Endothelial cell of umbilical vein (primary cell): ENCODE measurements at regions not wholly inside any gene's neighbourhood (a gene's known extent, or its start where the extent isn't known, plus 50 kb on each side); places are given as distances from the start of the nearest gene placed in this dataset.

ENCODE experiments used
- BruUV-seq: library from RNA; stranded (reverse); fragments of 400-500 nt; replicated peaks from 2 replicates; lab custom pipeline; 2021; lab: Mats Ljungman, UMichigan
- CTCF ChIA-PET: fragments of 300-600, 350-600 bp; sonication (Branson Sonifier 250); formaldehyde crosslinking; loops from one replicate; lab custom pipeline; 2021; ENCODE audit warnings: antibody characterized with exemption, inconsistent platforms; lab: Charles Lee
- POLR2A ChIA-PET: fragments of 300-600, 350-600 bp; sonication (Branson Sonifier 250); formaldehyde crosslinking; loops from one replicate; lab custom pipeline; 2021; ENCODE audit warnings: antibody characterized with exemption, inconsistent platforms; lab: Charles Lee
- DNase-seq: peaks from one replicate; pipeline ENCODE4 v3.0.0-alpha.2; 2011; ENCODE audit warnings: low read depth, low spot score
- FAIRE-seq: peaks from 2 replicates; lab custom pipeline; 2011; peaks lifted over from hg19 to GRCh38; lab: Jason Lieb, UNC
- H2AFZ ChIP-seq: 2 replicates; pipeline ENCODE4 v1.6.0; 2012; ENCODE audit warnings: low read depth, low read length, control low read depth, inconsistent platforms
- H3K27ac ChIP-seq: 2 replicates; pipeline ENCODE4 v1.5.1; 2011; ENCODE audit warnings: low read depth, mild to moderate bottlenecking, control low read depth, low read length, moderate library complexity; ENCODE audit not compliant: insufficient read depth
- H3K27me3 ChIP-seq, 2 experiments: 2 replicates each; pipeline versions ENCODE4 v1.6.0 to v1.6.1; 2011; ENCODE audit warnings: low read length in 2 of 2, mixed read lengths in 1 of 2; ENCODE audit not compliant: control insufficient read depth in 2 of 2, insufficient read depth in 2 of 2
- H3K36me3 ChIP-seq, 2 experiments: 2 replicates in 1 of 2; 3 replicates in 1 of 2; pipeline ENCODE4 v1.5.1; 2011; ENCODE audit warnings: low read length in 2 of 2, mild to moderate bottlenecking in 1 of 2, moderate library complexity in 1 of 2; ENCODE audit not compliant: control insufficient read depth in 2 of 2, insufficient read depth in 2 of 2; ENCODE audit errors: extremely low read depth in 1 of 2
- H3K4me1 ChIP-seq: 3 replicates; pipeline ENCODE4 v1.5.1; 2011; ENCODE audit warnings: mild to moderate bottlenecking, low read length; ENCODE audit not compliant: control insufficient read depth, insufficient read depth; ENCODE audit errors: extremely low read depth
- H3K4me2 ChIP-seq: 2 replicates; pipeline ENCODE4 v1.6.1; 2011; ENCODE audit warnings: low read length, control low read depth, mixed read lengths; ENCODE audit not compliant: insufficient read depth
- H3K4me3 ChIP-seq, 3 experiments: fragments of 200-600 bp in 1 of 3; sonication (generic), shearing (Covaris generic) in 1 of 3; replicated peaks in 1 of 3; 2 replicates each; pipeline ENCODE4 v1.5.1; 2011 to 2016; ENCODE audit warnings: control low read depth in 3 of 3, low read length in 3 of 3, mild to moderate bottlenecking in 2 of 3, inconsistent platforms in 1 of 3, low read depth in 1 of 3, moderate library complexity in 1 of 3; ENCODE audit not compliant: insufficient read depth in 1 of 3
- H3K79me2 ChIP-seq: 2 replicates; pipeline ENCODE4 v1.6.0; 2012; ENCODE audit warnings: low read length, inconsistent platforms; ENCODE audit not compliant: control insufficient read depth, insufficient read depth
- H3K9ac ChIP-seq: replicated peaks from 2 replicates; pipeline ENCODE3; 2011; ENCODE audit warnings: low read length, control low read depth; ENCODE audit not compliant: insufficient read depth; ENCODE audit errors: extremely low read depth
- H3K9me1 ChIP-seq: replicated peaks from 3 replicates; pipeline ENCODE4 v1.6.0; 2011; ENCODE audit warnings: mild to moderate bottlenecking, low read length; ENCODE audit not compliant: control insufficient read depth, insufficient read depth; ENCODE audit errors: extremely low read depth
- H3K9me3 ChIP-seq: replicated peaks from 2 replicates; pipeline ENCODE4 v1.5.1; 2012; ENCODE audit warnings: low read length, inconsistent platforms; ENCODE audit not compliant: control insufficient read depth, insufficient read depth
- H4K20me1 ChIP-seq: replicated peaks from 2 replicates; pipeline ENCODE3; 2011; ENCODE audit warnings: mild to moderate bottlenecking, low read length; ENCODE audit not compliant: control insufficient read depth, insufficient read depth; ENCODE audit errors: extremely low read depth
- EZH2 ChIP-seq: IDR thresholded peaks from 2 replicates; pipeline ENCODE4 v1.6.1; 2012; ENCODE audit warnings: borderline replicate concordance, low read depth, mild to moderate bottlenecking, moderate library complexity, low read length, inconsistent platforms; ENCODE audit not compliant: severe bottlenecking
- FOS ChIP-seq: IDR thresholded peaks from 2 replicates; pipeline ENCODE4 v1.6.1; 2011; ENCODE audit warnings: mild to moderate bottlenecking, low read length, moderate library complexity, borderline replicate concordance; ENCODE audit not compliant: insufficient read depth
- GATA2 ChIP-seq: IDR thresholded peaks from 2 replicates; pipeline ENCODE4 v1.7.0; 2011; ENCODE audit warnings: low read depth, mild to moderate bottlenecking, moderate library complexity, mixed read lengths, low read length; ENCODE audit not compliant: insufficient read length, insufficient read depth
- JUN ChIP-seq: IDR thresholded peaks from 2 replicates; pipeline ENCODE4 v1.6.1; 2011; ENCODE audit warnings: borderline replicate concordance, low read depth; ENCODE audit not compliant: insufficient read length, insufficient read depth
- MAX ChIP-seq: IDR thresholded peaks from 2 replicates; pipeline ENCODE4 v1.6.1; 2011; ENCODE audit not compliant: insufficient read depth, insufficient read length
- MYC ChIP-seq: IDR thresholded peaks from one replicate; pipeline ENCODE4 v1.6.1; 2011; ENCODE audit warnings: mild to moderate bottlenecking, low read depth, low read length
- POLR2A ChIP-seq: IDR thresholded peaks from 2 replicates; pipeline ENCODE4 v1.6.1; 2012; ENCODE audit warnings: low read depth, mild to moderate bottlenecking, control low read depth, low read length
- POLR2AphosphoS5 ChIP-seq: IDR thresholded peaks from 2 replicates; pipeline ENCODE4 v1.6.1; 2012; ENCODE audit warnings: low read depth, mild to moderate bottlenecking, control low read depth, low read length, moderate library complexity; ENCODE audit not compliant: insufficient read depth
- dilution Hi-C: fragments of 300-500 bp; cut with MboI; formaldehyde crosslinking; loops from one replicate; pipeline ENCODE4 v1.15.0; 2019; ENCODE audit warnings: low sequenced_read_pairs; ENCODE audit not compliant: extremely low pct_ligation_motif_present
- intact Hi-C: fragments of 100-400 bp; cut with micrococcal nuclease; formaldehyde crosslinking; loops from one replicate; pipeline ENCODE4 v1.10.0; 2022
- TF ChIP-seq, protein P1 (sequence below), 2 donors: IDR thresholded peaks; 1 replicate in 1 of 2; 2 replicates in 1 of 2; pipeline ENCODE4 v1.5.1; 2011; ENCODE audit warnings: low read length in 2 of 2, mild to moderate bottlenecking in 2 of 2, moderate library complexity in 2 of 2, control low read depth in 1 of 2, inconsistent platforms in 1 of 2, low read depth in 1 of 2; ENCODE audit not compliant: insufficient read depth in 1 of 2; ENCODE audit errors: extremely low read depth in 1 of 2

DNA sequence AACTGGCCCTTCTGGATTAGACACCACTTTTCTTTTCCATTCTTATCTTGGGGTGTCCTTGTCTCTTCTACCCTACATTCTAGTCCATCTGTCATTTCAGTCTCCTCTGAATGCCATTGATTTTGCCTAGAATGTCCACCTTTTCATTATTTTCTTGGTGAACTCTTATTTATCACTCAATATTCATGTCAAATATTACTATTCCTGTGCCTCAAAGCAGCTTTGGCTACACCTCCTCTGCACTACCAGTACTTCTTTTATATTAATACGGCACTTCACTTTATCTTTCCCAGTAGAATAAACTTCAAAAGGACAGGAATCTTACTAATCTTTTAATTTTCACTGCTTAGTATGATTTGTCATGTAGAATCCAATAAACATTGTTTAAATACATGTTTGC, 186.4 kb upstream of the DPYD start:
- intact Hi-C loops (no loop called here), dilution Hi-C loops (no loop called here)
- POLR2A ChIA-PET: no interaction called here
- Histone ChIP-seq H3K4me2 (no peak overlapping the region), H3K4me1 (peaks cover 11% of the 10 kb centered on the region), H3K4me3 (no peak overlapping the region), H2AFZ (no peak overlapping the region), H3K9me1 (no peaks in the 10 kb centered on the region), H3K9me3 (peaks cover 9% of the 10 kb centered on the region), H3K79me2 (no peaks in the 10 kb centered on the region), H4K20me1 (no peaks in the 10 kb centered on the region), H3K9ac (no peak overlapping the region), H3K36me3 (no peaks in the 10 kb centered on the region), H3K27ac (no peak overlapping the region), H3K27me3 (no peaks in the 10 kb centered on the region)
- BruUV-seq: no TSS peak
- DNase-seq (no peak), FAIRE-seq (no peak)
- TF ChIP-seq MYC: no peak
- CTCF ChIA-PET: no interaction called here

GRCh38 chr1:98104289-98104688, 183.5 kb upstream of the DPYD start:
- H3K27ac ChIP-seq: no peak overlapping the region
- intact Hi-C loops (no loop called here), dilution Hi-C loops (no loop called here)
- H3K9ac ChIP-seq: no peak overlapping the region
- no peaks in the 10 kb centered on the region for H3K79me2 ChIP-seq
- FAIRE-seq (no peak), DNase-seq (no peak)
- H3K9me3 ChIP-seq: peaks cover 9% of the 10 kb centered on the region
- no TSS peak for BruUV-seq
- no peaks in the 10 kb centered on the region for H3K9me1 ChIP-seq
- H3K27me3 ChIP-seq: no peaks in the 10 kb centered on the region
- ChIA-PET CTCF (interaction anchor here (0.9 to 1.9 kb wide), 8 partner anchors 9 to 364 kb away, joined by 3 to 5 read pairs (median 3); no protein-coding TSS in a partner anchor), POLR2A (no interaction called here)
- TF ChIP-seq GATA2: no peak
- TF ChIP-seq, protein P1, sequence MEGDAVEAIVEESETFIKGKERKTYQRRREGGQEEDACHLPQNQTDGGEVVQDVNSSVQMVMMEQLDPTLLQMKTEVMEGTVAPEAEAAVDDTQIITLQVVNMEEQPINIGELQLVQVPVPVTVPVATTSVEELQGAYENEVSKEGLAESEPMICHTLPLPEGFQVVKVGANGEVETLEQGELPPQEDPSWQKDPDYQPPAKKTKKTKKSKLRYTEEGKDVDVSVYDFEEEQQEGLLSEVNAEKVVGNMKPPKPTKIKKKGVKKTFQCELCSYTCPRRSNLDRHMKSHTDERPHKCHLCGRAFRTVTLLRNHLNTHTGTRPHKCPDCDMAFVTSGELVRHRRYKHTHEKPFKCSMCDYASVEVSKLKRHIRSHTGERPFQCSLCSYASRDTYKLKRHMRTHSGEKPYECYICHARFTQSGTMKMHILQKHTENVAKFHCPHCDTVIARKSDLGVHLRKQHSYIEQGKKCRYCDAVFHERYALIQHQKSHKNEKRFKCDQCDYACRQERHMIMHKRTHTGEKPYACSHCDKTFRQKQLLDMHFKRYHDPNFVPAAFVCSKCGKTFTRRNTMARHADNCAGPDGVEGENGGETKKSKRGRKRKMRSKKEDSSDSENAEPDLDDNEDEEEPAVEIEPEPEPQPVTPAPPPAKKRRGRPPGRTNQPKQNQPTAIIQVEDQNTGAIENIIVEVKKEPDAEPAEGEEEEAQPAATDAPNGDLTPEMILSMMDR (IDR thresholded peaks at IDR 0.05; ENCODE audit: extremely low read depth in 1 of 2, insufficient read depth in 1 of 2, low read depth in 1 of 2, low read length in 2 of 2): no peak
- TF ChIP-seq POLR2AphosphoS5: no peak
- no peak for TF ChIP-seq POLR2A
- no peak for TF ChIP-seq FOS
- TF ChIP-seq MAX: no peak
- no peak for TF ChIP-seq MYC
- no peak for TF ChIP-seq JUN
- TF ChIP-seq EZH2: no peak
- no peaks in the 10 kb centered on the region for H4K20me1 ChIP-seq
- H3K4me2 ChIP-seq: no peak overlapping the region
- peaks cover 10% of the 10 kb centered on the region for H3K4me1 ChIP-seq
- no peaks in the 10 kb centered on the region for H3K36me3 ChIP-seq
- no peak overlapping the region for H3K4me3 ChIP-seq
- no peak overlapping the region for H2AFZ ChIP-seq
